Endodermal cell (in vitro differentiated cells): ENCODE measurements at regions not wholly inside any gene's neighbourhood (a gene's known extent, or its start where the extent isn't known, plus 50 kb on each side); places are given as distances from the start of the nearest gene placed in this dataset.

Experiments used
- DNase-seq: peaks from one replicate; pipeline ENCODE4 v3.0.0-alpha.2; 2017
- H3K27ac ChIP-seq: 2 replicates; pipeline ENCODE4 v1.5.1; 2013; ENCODE audit warnings: mild to moderate bottlenecking, low read depth, low read length, moderate library complexity
- H3K27me3 ChIP-seq: 2 replicates; pipeline ENCODE4 v1.6.1; 2013; ENCODE audit warnings: mild to moderate bottlenecking, low read length, moderate library complexity; ENCODE audit not compliant: insufficient read depth, control insufficient read depth, poor library complexity, severe bottlenecking
- H3K36me3 ChIP-seq: 2 replicates; pipeline ENCODE4 v1.7.0; 2013; ENCODE audit warnings: mild to moderate bottlenecking, low read length, moderate library complexity; ENCODE audit not compliant: control insufficient read depth, insufficient read depth
- H3K4me1 ChIP-seq: one replicate; pipeline ENCODE4 v1.7.0; 2013; ENCODE audit warnings: low read length; ENCODE audit not compliant: control insufficient read depth, insufficient read depth
- H3K4me3 ChIP-seq: 2 replicates; pipeline ENCODE4 v1.5.1; 2013; ENCODE audit warnings: mild to moderate bottlenecking, low read length, moderate library complexity
- H3K9ac ChIP-seq: 2 replicates; pipeline ENCODE4 v1.6.1; 2013; ENCODE audit warnings: mild to moderate bottlenecking, low read length, moderate library complexity; ENCODE audit not compliant: poor library complexity, severe bottlenecking; ENCODE audit errors: extremely low read depth
- H3K9me3 ChIP-seq: 2 replicates; pipeline ENCODE4 v1.6.1; 2013; ENCODE audit warnings: mild to moderate bottlenecking, low read length, moderate library complexity; ENCODE audit not compliant: control insufficient read depth
- H3K27ac Mint-ChIP-seq: 2 replicates; pipeline ENCODE4 v1.8.0; 2020; ENCODE audit warnings: mixed read lengths
- H3K27me3 Mint-ChIP-seq: 2 replicates; pipeline ENCODE4 v1.8.0; 2021; ENCODE audit warnings: mild to moderate bottlenecking, mixed read lengths; ENCODE audit not compliant: insufficient read depth
- H3K36me3 Mint-ChIP-seq: 2 replicates; pipeline ENCODE4 v1.8.0; 2020; ENCODE audit warnings: low read depth, mixed read lengths
- H3K4me1 Mint-ChIP-seq: 2 replicates; pipeline ENCODE4 v1.8.0; 2020; ENCODE audit warnings: mixed read lengths
- H3K4me3 Mint-ChIP-seq: 2 replicates; pipeline ENCODE4 v1.8.0; 2020; ENCODE audit warnings: mild to moderate bottlenecking, moderate library complexity, mixed read lengths
- H3K9me3 Mint-ChIP-seq: 2 replicates; pipeline ENCODE4 v1.8.0; 2020; ENCODE audit warnings: mild to moderate bottlenecking, mixed read lengths
- CTCF ChIP-seq: fragments of 200-600 bp; sonication (generic); conservative IDR thresholded peaks from 2 replicates; pipeline ENCODE4 v1.5.0; 2021; ENCODE audit warnings: antibody characterized with exemption, mild to moderate bottlenecking
- WGBS, 2 experiments: methylation state at CpG; one replicate each; pipeline versions ENCODE4 v1.1.5 to v1.1.7; 2013; ENCODE audit warnings: missing lambda C conversion rate in 2 of 2, mixed read lengths in 1 of 2; ENCODE audit not compliant: insufficient coverage in 1 of 2, insufficient read length in 1 of 2; 5-methylcytosine and 5-hydroxymethylcytosine counted together

- no peak for DNase-seq
- Histone ChIP-seq H3K4me3 (no peak overlapping the region), H3K4me1 (no peaks in the 10 kb centered on the region), H3K36me3 (no peaks in the 10 kb centered on the region), H3K27me3 (no peaks in the 10 kb centered on the region), H3K9ac (no peak overlapping the region), H3K27ac (no peak overlapping the region), H3K9me3 (no peaks in the 10 kb centered on the region)
- Mint-ChIP-seq H3K4me3 (no peak overlapping the region), H3K27me3 (peaks cover 2% of the 10 kb centered on the region), H3K36me3 (peaks cover 36% of the 10 kb centered on the region), H3K4me1 (no peaks in the 10 kb centered on the region), H3K9me3 (peaks cover 25% of the 10 kb centered on the region), H3K27ac (no peak overlapping the region)
- 97% methylated on average over 3 of the region's 3 CpGs; no CpG with 5 or more reads in 1 of the 2 experiments for WGBS, 2 experiments
- no peak for TF ChIP-seq CTCF
Measured at GRCh38 chrX:113699939-113700338, 859.3 kb upstream of the AMOT start.

GRCh38 chrX:113675278-113675677 is 834.6 kb upstream of the AMOT start:
- H3K36me3 Mint-ChIP-seq: no peaks in the 10 kb centered on the region
- H3K27ac Mint-ChIP-seq: no peak overlapping the region
- no peak overlapping the region for H3K4me3 Mint-ChIP-seq
- Histone ChIP-seq H3K27ac (no peak overlapping the region), H3K4me1 (no peaks in the 10 kb centered on the region), H3K9ac (no peak overlapping the region), H3K9me3 (no peaks in the 10 kb centered on the region), H3K36me3 (no peaks in the 10 kb centered on the region), H3K4me3 (no peak overlapping the region), H3K27me3 (no peaks in the 10 kb centered on the region)
- DNase-seq: no peak
- WGBS, 2 experiments: no CpG with 5 or more reads among the region's 1 CpG
- H3K4me1 Mint-ChIP-seq: peaks cover 3% of the 10 kb centered on the region
- TF ChIP-seq CTCF: no peak
- no peaks in the 10 kb centered on the region for H3K9me3 Mint-ChIP-seq
- no peaks in the 10 kb centered on the region for H3K27me3 Mint-ChIP-seq

- Histone ChIP-seq H3K9me3 (no peaks in the 10 kb centered on the region), H3K36me3 (no peaks in the 10 kb centered on the region), H3K9ac (no peak overlapping the region), H3K27me3 (no peaks in the 10 kb centered on the region), H3K4me3 (no peak overlapping the region), H3K4me1 (no peaks in the 10 kb centered on the region), H3K27ac (no peak overlapping the region)
- Mint-ChIP-seq H3K27ac (no peak overlapping the region), H3K4me3 (no peak overlapping the region), H3K27me3 (no peaks in the 10 kb centered on the region), H3K4me1 (no peaks in the 10 kb centered on the region), H3K9me3 (peaks cover 6% of the 10 kb centered on the region), H3K36me3 (peaks cover 12% of the 10 kb centered on the region)
- WGBS, 2 experiments: 69% methylated on average over 1 of the region's 2 CpGs; no CpG with 5 or more reads in 1 of the 2 experiments
- TF ChIP-seq CTCF: no peak
- DNase-seq: no peak
Measured at GRCh38 chrX:113651306-113651705, 810.7 kb upstream of the AMOT start.
